Activated CD4-positive, alpha-beta memory T cell treated with anti-CD3 and anti-CD28 coated beads for 36 hours (primary cell): ENCODE measurements at regions not wholly inside any gene's neighbourhood (a gene's known extent, or its start where the extent isn't known, plus 50 kb on each side); places are given as distances from the start of the nearest gene placed in this dataset.

Experiments
- CTCF ChIA-PET: fragments of 350-600 bp; sonication (Branson Sonifier 250); formaldehyde crosslinking; loops from one replicate; lab custom pipeline; 2021; ENCODE audit warnings: antibody characterized with exemption, inconsistent platforms; lab: Charles Lee
- POLR2A ChIA-PET: fragments of 350-600 bp; sonication (Branson Sonifier 250); formaldehyde crosslinking; loops from one replicate; lab custom pipeline; 2021; ENCODE audit warnings: antibody characterized with exemption; lab: Charles Lee
- DNase-seq: peaks from one replicate; pipeline ENCODE4 v3.0.0-alpha.2; 2020
- H3K27ac Mint-ChIP-seq: one replicate; pipeline ENCODE4 v1.8.0; 2021; ENCODE audit warnings: mixed read lengths
- H3K27me3 Mint-ChIP-seq: one replicate; pipeline ENCODE4 v1.8.0; 2021; ENCODE audit warnings: mixed read lengths
- H3K36me3 Mint-ChIP-seq: one replicate; pipeline ENCODE4 v1.8.0; 2021; ENCODE audit warnings: mixed read lengths
- H3K4me1 Mint-ChIP-seq: one replicate; pipeline ENCODE4 v1.8.0; 2021; ENCODE audit warnings: low read depth, mixed read lengths
- H3K4me3 Mint-ChIP-seq: one replicate; pipeline ENCODE4 v1.8.0; 2021; ENCODE audit warnings: mild to moderate bottlenecking, mixed read lengths
- H3K9me3 Mint-ChIP-seq: one replicate; pipeline ENCODE4 v1.8.0; 2021; ENCODE audit warnings: mixed read lengths
- intact Hi-C: fragments of 100-400 bp; cut with micrococcal nuclease; formaldehyde crosslinking; loops from one replicate; pipeline ENCODE4 v1.15.1; 2023

DNA sequence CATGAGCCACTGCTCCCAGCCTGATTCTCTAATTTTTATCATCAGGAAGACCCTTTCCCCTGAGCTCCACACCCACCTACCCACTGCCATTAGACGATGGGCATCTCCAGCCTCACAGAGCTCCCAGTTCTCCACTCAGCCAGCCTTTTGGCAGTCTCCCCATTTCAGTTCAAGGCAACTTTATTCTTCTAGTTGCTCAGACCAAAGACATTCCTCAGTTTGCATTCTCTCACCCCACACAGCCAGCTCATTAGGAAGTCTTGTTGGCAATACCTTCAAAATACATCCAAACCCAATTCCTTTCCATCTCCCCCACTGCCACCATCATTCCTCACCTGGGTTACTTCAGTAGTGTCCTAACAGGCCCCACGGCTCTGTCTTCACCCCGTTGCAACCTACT lies 53.4 kb upstream of the COX20 start:
- Mint-ChIP-seq H3K27me3 (no peaks in the 10 kb centered on the region), H3K27ac (no peak overlapping the region), H3K36me3 (no peaks in the 10 kb centered on the region), H3K4me3 (no peak overlapping the region), H3K4me1 (no peaks in the 10 kb centered on the region), H3K9me3 (no peaks in the 10 kb centered on the region)
- intact Hi-C loops: no loop called here
- POLR2A ChIA-PET: no interaction called here
- CTCF ChIA-PET: interaction anchor here (0.6 to 1.1 kb wide), 2 partner anchors 19 to 179 kb away, joined by 3 read pairs; no protein-coding TSS in a partner anchor
- DNase-seq: no peak

DNA sequence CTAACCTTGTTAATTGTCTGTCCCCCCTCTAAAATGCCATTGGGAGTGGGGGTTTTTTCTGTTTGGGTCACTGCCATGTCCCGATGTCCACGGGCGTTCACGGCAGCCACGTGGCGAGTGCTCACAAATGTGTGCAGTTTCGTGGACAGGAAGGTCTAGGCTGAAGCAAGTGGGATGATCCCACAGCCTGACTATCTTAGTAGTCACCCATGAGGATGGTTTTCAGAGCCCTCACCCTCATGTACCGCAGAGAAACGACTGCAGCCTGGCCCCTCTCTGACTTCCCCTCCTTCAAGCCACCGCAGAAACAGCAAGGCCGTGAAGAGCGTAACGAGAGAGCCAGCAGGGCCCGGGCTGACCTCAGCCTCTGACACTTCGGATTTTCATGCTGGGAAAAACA lies 52.3 kb upstream of the COX20 start:
- Mint-ChIP-seq H3K4me3 (no peak overlapping the region), H3K36me3 (no peaks in the 10 kb centered on the region), H3K4me1 (no peaks in the 10 kb centered on the region), H3K27me3 (no peaks in the 10 kb centered on the region), H3K27ac (no peak overlapping the region), H3K9me3 (no peaks in the 10 kb centered on the region)
- no peak for DNase-seq
- POLR2A ChIA-PET: no interaction called here
- intact Hi-C loops: no loop called here
- CTCF ChIA-PET: no interaction called here
